Stimulated activated CD4-positive, alpha-beta T cell treated with anti-CD3 and anti-CD28 coated beads, Interleukin-12 subunit alpha, Interleukin-12 subunit beta, amount 100 ng/mL, for 4 hours (primary cell): ENCODE measurements at regions not wholly inside any gene's neighbourhood (a gene's known extent, or its start where the extent isn't known, plus 50 kb on each side); places are given as distances from the start of the nearest gene placed in this dataset.
"Not testable (repeated sequence)": the region's sequence is repeated elsewhere in the genome, so short reads cannot be mapped to it uniquely, and the experiment has no call there.

Experiments
- DNase-seq: peaks from one replicate; pipeline ENCODE4 v3.0.0-alpha.2; 2020

- DNase-seq = no peak
Measured at GRCh38 chr22:23500508-23501260, 79.4 kb downstream of the IGLL1 start.

- no peak for DNase-seq
Measured at GRCh38 chr22:23499845-23500500, 80.1 kb downstream of the IGLL1 start.

GRCh38 chr22:23498811-23499798, 81.0 kb downstream of the IGLL1 start:
- no peak for DNase-seq

GRCh38 chr22:23497889-23498288, 82.2 kb downstream of the IGLL1 start:
- DNase-seq = not testable (repeated sequence)

- DNase-seq = no peak
Measured at GRCh38 chr22:23497016-23497885, 82.8 kb downstream of the IGLL1 start.

- DNase-seq = no peak
Measured at GRCh38 chr22:23496445-23496833, 83.7 kb downstream of the IGLL1 start.

GRCh38 chr22:23495614-23496444, 84.3 kb downstream of the IGLL1 start:
- DNase-seq = no peak

- DNase-seq = no peak
Measured at GRCh38 chr22:23494930-23495266, 85.2 kb downstream of the IGLL1 start.

- no peak for DNase-seq
Measured at GRCh38 chr22:23485490-23485889, 94.6 kb downstream of the IGLL1 start.

- no peak for DNase-seq
Measured at GRCh38 chr22:23484651-23485050, 95.4 kb downstream of the IGLL1 start.

- no peak for DNase-seq
Measured at GRCh38 chr22:23481369-23481768, 98.7 kb downstream of the IGLL1 start.

GRCh38 chr22:23478175-23478574, 101.9 kb downstream of the IGLL1 start:
- no peak for DNase-seq

- not testable (repeated sequence) for DNase-seq
Measured at GRCh38 chr22:23474531-23474930, 105.6 kb downstream of the IGLL1 start.

GRCh38 chr22:23473901-23474300, 106.2 kb downstream of the IGLL1 start:
- DNase-seq = no peak

GRCh38 chr22:23472376-23472775, 107.7 kb downstream of the IGLL1 start:
- DNase-seq = not testable (repeated sequence)

- no peak for DNase-seq
Measured at GRCh38 chr22:23471698-23472097, 108.4 kb downstream of the IGLL1 start.

- DNase-seq = no peak
Measured at GRCh38 chr22:23470811-23471389, 109.2 kb downstream of the IGLL1 start.

- DNase-seq = no peak
Measured at GRCh38 chr22:23467721-23468294, 112.3 kb downstream of the IGLL1 start.

GRCh38 chr22:23466351-23466750, 113.7 kb downstream of the IGLL1 start:
- DNase-seq = no peak

GRCh38 chr22:23464796-23465195, 115.3 kb downstream of the IGLL1 start:
- DNase-seq = not testable (repeated sequence)
